HG03196 (cell line): ENCODE measurements at regions not wholly inside any gene's neighbourhood (a gene's known extent, or its start where the extent isn't known, plus 50 kb on each side); places are given as distances from the start of the nearest gene placed in this dataset.

ENCODE experiments used
- ATAC-seq: cut with Tn5 transposase; IDR thresholded peaks from one replicate; pipeline ENCODE4 v1.9.1; 2021; ENCODE audit not compliant: unreplicated experiment

GRCh38 chrX:69083801-69084200 is 81.5 kb downstream of the PJA1 start:
- no peak for ATAC-seq

- no peak for ATAC-seq
These were observed 81.9 kb downstream of the PJA1 start for GRCh38 chrX:69083361-69083760.

GRCh38 chrX:69082753-69083150 is 82.5 kb downstream of the PJA1 start:
- ATAC-seq: no peak

- ATAC-seq: no peak
These were observed 83.0 kb downstream of the PJA1 start for GRCh38 chrX:69082055-69082752.

GRCh38 chrX:69080855-69081465 is 84.3 kb downstream of the PJA1 start:
- no peak for ATAC-seq

GRCh38 chrX:69079268-69079667 is 86.0 kb downstream of the PJA1 start:
- ATAC-seq: no peak

GRCh38 chrX:69077895-69078455 is 87.3 kb downstream of the PJA1 start:
- ATAC-seq: no peak

- ATAC-seq: no peak
These were observed 89.2 kb downstream of the PJA1 start for GRCh38 chrX:69076088-69076487.

GRCh38 chrX:69074726-69075125 is 90.5 kb downstream of the PJA1 start:
- no peak for ATAC-seq

- ATAC-seq: no peak
These were observed 91.5 kb downstream of the PJA1 start for GRCh38 chrX:69073721-69074120.

- no peak for ATAC-seq
These were observed 92.0 kb downstream of the PJA1 start for GRCh38 chrX:69073241-69073640.

GRCh38 chrX:69072486-69073006 is 92.7 kb downstream of the PJA1 start:
- no peak for ATAC-seq

GRCh38 chrX:69070949-69071650 is 94.2 kb downstream of the PJA1 start:
- ATAC-seq: no peak

GRCh38 chrX:69069876-69070275 is 95.4 kb downstream of the PJA1 start:
- no peak for ATAC-seq

- ATAC-seq: no peak
These were observed 96.2 kb downstream of the PJA1 start for GRCh38 chrX:69069086-69069445.

GRCh38 chrX:69068301-69069085 is 96.8 kb downstream of the PJA1 start:
- no peak for ATAC-seq

- ATAC-seq: no peak
These were observed 97.4 kb downstream of the PJA1 start for GRCh38 chrX:69067841-69068240.

GRCh38 chrX:69066966-69067525 is 98.2 kb downstream of the PJA1 start:
- no peak for ATAC-seq

GRCh38 chrX:69066021-69066757 is 99.1 kb downstream of the PJA1 start:
- no peak for ATAC-seq

GRCh38 chrX:69065451-69065850 is 99.8 kb downstream of the PJA1 start:
- ATAC-seq: no peak
